ENCODE measurements at regions not wholly inside any gene's neighbourhood (a gene's known extent, or its start where the extent isn't known, plus 50 kb on each side); places are given as distances from the start of the nearest gene placed in this dataset.

GRCh38 chr3:103055021-103055520, 620.3 kb downstream of the ZPLD1 start:
- Histone ChIP-seq H3K36me3 (no peaks in the 10 kb centered on the region), H3K4me3 (no peak overlapping the region), H3K9me3 (no peaks in the 10 kb centered on the region), H3K27me3 (no peaks in the 10 kb centered on the region), H3K27ac (no peak overlapping the region), H3K4me1 (no peaks in the 10 kb centered on the region)
- no peak for DNase-seq
- TF ChIP-seq POLR2A (IDR thresholded peaks at IDR 0.05) (no peak), CTCF (IDR thresholded peaks at IDR 0.05) (no peak)
- intact Hi-C loops (cut with DNase I; ENCODE audit: low total_unique reads), result no loop called here

DNA sequence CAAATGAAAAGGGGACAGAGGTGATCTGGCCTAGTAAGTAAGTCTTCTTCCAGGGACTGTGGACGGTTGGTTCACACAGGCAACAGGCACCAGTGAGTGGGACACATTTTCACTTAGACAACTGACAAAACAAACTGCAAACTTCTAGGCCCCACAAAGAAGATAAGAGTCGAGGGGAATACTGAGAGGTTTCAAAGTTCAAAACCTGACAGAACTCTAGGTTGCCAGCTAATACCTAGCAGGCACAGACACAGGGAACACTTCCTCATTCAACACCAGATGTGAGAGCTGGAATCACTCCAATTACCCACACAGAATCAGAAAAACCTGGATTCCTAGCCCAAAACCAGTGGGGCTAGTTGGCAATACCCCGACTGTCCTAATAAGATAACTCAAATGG, 621.7 kb downstream of the ZPLD1 start:
- Histone ChIP-seq H3K4me1 (no peaks in the 10 kb centered on the region), H3K27me3 (no peaks in the 10 kb centered on the region), H3K9me3 (no peaks in the 10 kb centered on the region), H3K27ac (no peak overlapping the region), H3K4me3 (no peak overlapping the region), H3K36me3 (no peaks in the 10 kb centered on the region)
- no peak for DNase-seq
- intact Hi-C loops (cut with DNase I; ENCODE audit: low total_unique reads), result no loop called here
- TF ChIP-seq POLR2A (IDR thresholded peaks at IDR 0.05) (no peak), CTCF (IDR thresholded peaks at IDR 0.05) (no peak)

GRCh38 chr3:103057003-103057402, 622.2 kb downstream of the ZPLD1 start:
- intact Hi-C loops (cut with DNase I; ENCODE audit: low total_unique reads), result no loop called here
- Histone ChIP-seq H3K4me1 (no peaks in the 10 kb centered on the region), H3K27me3 (no peaks in the 10 kb centered on the region), H3K36me3 (no peaks in the 10 kb centered on the region), H3K9me3 (no peaks in the 10 kb centered on the region), H3K4me3 (no peak overlapping the region), H3K27ac (no peak overlapping the region)
- TF ChIP-seq POLR2A (IDR thresholded peaks at IDR 0.05), result no peak
- TF ChIP-seq CTCF (IDR thresholded peaks at IDR 0.05), result no peak
- DNase-seq, result no peak

- Histone ChIP-seq H3K27me3 (no peaks in the 10 kb centered on the region), H3K9me3 (no peaks in the 10 kb centered on the region), H3K36me3 (no peaks in the 10 kb centered on the region), H3K27ac (no peak overlapping the region), H3K4me3 (no peak overlapping the region), H3K4me1 (no peaks in the 10 kb centered on the region)
- no peak for TF ChIP-seq POLR2A (IDR thresholded peaks at IDR 0.05)
- TF ChIP-seq CTCF (IDR thresholded peaks at IDR 0.05), result no peak
- no peak for DNase-seq
- intact Hi-C loops (cut with DNase I; ENCODE audit: low total_unique reads), result no loop called here
Measured at GRCh38 chr3:103057487-103057886, 622.7 kb downstream of the ZPLD1 start.

- H3K27ac ChIP-seq, result no peak overlapping the region
- no peak for DNase-seq
- intact Hi-C loops (cut with DNase I; ENCODE audit: low total_unique reads), result no loop called here
- no peaks in the 10 kb centered on the region for H3K9me3 ChIP-seq
- no peak for TF ChIP-seq CTCF (IDR thresholded peaks at IDR 0.05)
- TF ChIP-seq POLR2A (IDR thresholded peaks at IDR 0.05), result no peak
- no peaks in the 10 kb centered on the region for H3K36me3 ChIP-seq
- no peak overlapping the region for H3K4me3 ChIP-seq
- H3K4me1 ChIP-seq, result no peaks in the 10 kb centered on the region
- H3K27me3 ChIP-seq, result no peaks in the 10 kb centered on the region
Measured at GRCh38 chr3:103059432-103059831, 624.6 kb downstream of the ZPLD1 start.
